HUES48 (cell line): ENCODE measurements at regions not wholly inside any gene's neighbourhood (a gene's known extent, or its start where the extent isn't known, plus 50 kb on each side); places are given as distances from the start of the nearest gene placed in this dataset.

Experiments
- H3K27ac ChIP-seq: one replicate; pipeline ENCODE4 v1.7.0; 2013; ENCODE audit warnings: low read depth, low read length, inconsistent platforms
- H3K27me3 ChIP-seq: 2 replicates; pipeline ENCODE4 v1.6.1; 2013; ENCODE audit warnings: mild to moderate bottlenecking, low read length; ENCODE audit not compliant: control insufficient read depth, insufficient read depth
- H3K36me3 ChIP-seq: 2 replicates; pipeline ENCODE4 v1.6.1; 2013; ENCODE audit warnings: low read length; ENCODE audit not compliant: control insufficient read depth, insufficient read depth
- H3K4me1 ChIP-seq: 2 replicates; pipeline ENCODE4 v1.6.1; 2013; ENCODE audit warnings: mild to moderate bottlenecking, low read length; ENCODE audit not compliant: control insufficient read depth, insufficient read depth
- H3K4me3 ChIP-seq: 2 replicates; pipeline ENCODE4 v1.5.1; 2013; ENCODE audit warnings: mild to moderate bottlenecking, low read depth, low read length
- H3K9ac ChIP-seq: 2 replicates; pipeline ENCODE4 v1.6.1; 2013; ENCODE audit warnings: mild to moderate bottlenecking, low read depth, low read length, moderate library complexity
- H3K9me3 ChIP-seq: 2 replicates; pipeline ENCODE4 v1.6.1; 2013; ENCODE audit warnings: low read length; ENCODE audit not compliant: control insufficient read depth, insufficient read depth

- Histone ChIP-seq H3K27ac (no peak overlapping the region), H3K27me3 (no peaks in the 10 kb centered on the region), H3K9me3 (no peaks in the 10 kb centered on the region), H3K36me3 (no peaks in the 10 kb centered on the region), H3K4me1 (peaks cover 11% of the 10 kb centered on the region), H3K9ac (no peak overlapping the region), H3K4me3 (no peak overlapping the region)
Measured at GRCh38 chr10:69732147-69732825, 69.4 kb upstream of the COL13A1 start.

GRCh38 chr10:69732826-69733150 lies 68.9 kb upstream of the COL13A1 start:
- no peaks in the 10 kb centered on the region for H3K36me3 ChIP-seq
- H3K4me3 ChIP-seq, result no peak overlapping the region
- H3K4me1 ChIP-seq, result peaks cover 9% of the 10 kb centered on the region
- no peaks in the 10 kb centered on the region for H3K27me3 ChIP-seq
- no peak overlapping the region for H3K27ac ChIP-seq
- H3K9me3 ChIP-seq, result no peaks in the 10 kb centered on the region
- no peak overlapping the region for H3K9ac ChIP-seq

- Histone ChIP-seq H3K27ac (no peak overlapping the region), H3K4me3 (no peak overlapping the region), H3K36me3 (no peaks in the 10 kb centered on the region), H3K27me3 (no peaks in the 10 kb centered on the region), H3K9ac (no peak overlapping the region), H3K4me1 (no peaks in the 10 kb centered on the region), H3K9me3 (no peaks in the 10 kb centered on the region)
Measured at GRCh38 chr10:69733791-69734261, 67.9 kb upstream of the COL13A1 start.

- no peak overlapping the region for H3K9ac ChIP-seq
- H3K27ac ChIP-seq, result no peak overlapping the region
- H3K36me3 ChIP-seq, result no peaks in the 10 kb centered on the region
- no peaks in the 10 kb centered on the region for H3K4me1 ChIP-seq
- H3K4me3 ChIP-seq, result no peak overlapping the region
- H3K9me3 ChIP-seq, result no peaks in the 10 kb centered on the region
- H3K27me3 ChIP-seq, result no peaks in the 10 kb centered on the region
Measured at GRCh38 chr10:69734416-69734796, 67.3 kb upstream of the COL13A1 start.

- H3K4me1 ChIP-seq, result 0 out of 2 replicates have a peak, but pooled peaks cover 3% of the 10 kb centered on the region
- H3K36me3 ChIP-seq, result no peaks in the 10 kb centered on the region
- H3K9ac ChIP-seq, result no peak overlapping the region
- H3K27ac ChIP-seq, result no peak overlapping the region
- H3K27me3 ChIP-seq, result no peaks in the 10 kb centered on the region
- H3K9me3 ChIP-seq, result no peaks in the 10 kb centered on the region
- H3K4me3 ChIP-seq, result no peak overlapping the region
Measured at GRCh38 chr10:69734797-69735468, 66.8 kb upstream of the COL13A1 start.

GRCh38 chr10:69736886-69737641 lies 64.6 kb upstream of the COL13A1 start:
- Histone ChIP-seq H3K36me3 (no peaks in the 10 kb centered on the region), H3K4me1 (0 out of 2 replicates have a peak, but pooled peaks cover 4% of the 10 kb centered on the region), H3K27ac (no peak overlapping the region), H3K9ac (no peak overlapping the region), H3K4me3 (no peak overlapping the region), H3K9me3 (no peaks in the 10 kb centered on the region), H3K27me3 (no peaks in the 10 kb centered on the region)

- no peak overlapping the region for H3K9ac ChIP-seq
- no peak overlapping the region for H3K27ac ChIP-seq
- H3K36me3 ChIP-seq, result no peaks in the 10 kb centered on the region
- H3K4me1 ChIP-seq, result 0 out of 2 replicates have a peak, but pooled peaks cover 4% of the 10 kb centered on the region
- no peaks in the 10 kb centered on the region for H3K9me3 ChIP-seq
- H3K4me3 ChIP-seq, result no peak overlapping the region
- no peaks in the 10 kb centered on the region for H3K27me3 ChIP-seq
Measured at GRCh38 chr10:69738071-69738470, 63.6 kb upstream of the COL13A1 start.

- H3K27me3 ChIP-seq, result no peaks in the 10 kb centered on the region
- H3K4me1 ChIP-seq, result 0 out of 2 replicates have a peak, but pooled peaks cover 4% of the 10 kb centered on the region
- H3K9ac ChIP-seq, result no peak overlapping the region
- no peaks in the 10 kb centered on the region for H3K36me3 ChIP-seq
- H3K9me3 ChIP-seq, result no peaks in the 10 kb centered on the region
- H3K4me3 ChIP-seq, result no peak overlapping the region
- no peak overlapping the region for H3K27ac ChIP-seq
Measured at GRCh38 chr10:69738858-69739435, 62.8 kb upstream of the COL13A1 start.

GRCh38 chr10:69739634-69740033 lies 62.1 kb upstream of the COL13A1 start:
- no peaks in the 10 kb centered on the region for H3K9me3 ChIP-seq
- no peak overlapping the region for H3K27ac ChIP-seq

GRCh38 chr10:69740126-69740525 lies 61.6 kb upstream of the COL13A1 start:
- Histone ChIP-seq H3K4me3 (no peak overlapping the region), H3K27ac (no peak overlapping the region), H3K36me3 (no peaks in the 10 kb centered on the region), H3K9ac (no peak overlapping the region), H3K9me3 (no peaks in the 10 kb centered on the region), H3K4me1 (0 out of 2 replicates have a peak, but pooled peaks cover 4% of the 10 kb centered on the region), H3K27me3 (no peaks in the 10 kb centered on the region)

More at GRCh38 chr10:69739634-69740033, 62.1 kb upstream of the COL13A1 start:
- Histone ChIP-seq H3K4me1 (0 out of 2 replicates have a peak, but pooled peaks cover 4% of the 10 kb centered on the region), H3K4me3 (no peak overlapping the region), H3K36me3 (no peaks in the 10 kb centered on the region), H3K9ac (no peak overlapping the region), H3K27me3 (no peaks in the 10 kb centered on the region)
